Smooth muscle cell (in vitro differentiated cells): ENCODE measurements at regions not wholly inside any gene's neighbourhood (a gene's known extent, or its start where the extent isn't known, plus 50 kb on each side); places are given as distances from the start of the nearest gene placed in this dataset.

Experiments used
- DNase-seq: peaks from one replicate; lab custom pipeline; 2025; ENCODE audit not compliant: unreplicated experiment; lab: John Stamatoyannopoulos, UW
- H2AFZ ChIP-seq: fragments of 200-600 bp; sonication (generic); 2 replicates; pipeline ENCODE4 v1.6.0; 2016; ENCODE audit warnings: antibody characterized with exemption, low read depth, mild to moderate bottlenecking
- H3F3A ChIP-seq: fragments of 200-600 bp; sonication (generic); 2 replicates; pipeline ENCODE4 v1.6.0; 2017; ENCODE audit warnings: antibody characterized with exemption, low read depth
- H3K27ac ChIP-seq: fragments of 200-600 bp; sonication (generic); 2 replicates; pipeline ENCODE4 v1.5.1; 2016; ENCODE audit warnings: low read depth, mild to moderate bottlenecking
- H3K27me3 ChIP-seq: fragments of 200-600 bp; sonication (generic); 2 replicates; pipeline ENCODE4 v1.6.1; 2016; ENCODE audit warnings: low read depth, mild to moderate bottlenecking
- H3K36me3 ChIP-seq: fragments of 200-600 bp; sonication (generic); 2 replicates; pipeline ENCODE4 v1.5.1; 2016; ENCODE audit warnings: low read depth
- H3K4me1 ChIP-seq: fragments of 200-600 bp; sonication (generic); 2 replicates; pipeline ENCODE4 v1.5.1; 2016; ENCODE audit warnings: low read depth
- H3K4me2 ChIP-seq: fragments of 200-600 bp; sonication (generic); 2 replicates; pipeline ENCODE4 v1.6.0; 2016; ENCODE audit warnings: mild to moderate bottlenecking
- H3K4me3 ChIP-seq: fragments of 200-600 bp; sonication (generic); 2 replicates; pipeline ENCODE4 v1.5.1; 2016; ENCODE audit warnings: mild to moderate bottlenecking
- H3K79me2 ChIP-seq: fragments of 200-600 bp; sonication (generic); 2 replicates; pipeline ENCODE4 v1.6.0; 2016; ENCODE audit warnings: low read depth, mild to moderate bottlenecking
- H3K9ac ChIP-seq: fragments of 200-600 bp; sonication (generic); 2 replicates; pipeline ENCODE4 v1.6.0; 2016; ENCODE audit warnings: low read depth
- H3K9me3 ChIP-seq: fragments of 200-600 bp; sonication (generic); replicated peaks from 2 replicates; pipeline ENCODE4 v1.5.1; 2016; ENCODE audit warnings: low read depth
- H4K20me1 ChIP-seq: fragments of 200-600 bp; sonication (generic); 2 replicates; pipeline ENCODE4 v1.6.0; 2016; ENCODE audit warnings: low read depth
- CTCF ChIP-seq: fragments of 200-600 bp; sonication (generic); IDR thresholded peaks from 2 replicates; pipeline ENCODE4 v1.5.1; 2017; ENCODE audit warnings: borderline replicate concordance, mild to moderate bottlenecking, antibody characterized with exemption; ENCODE audit not compliant: insufficient read depth, poor library complexity, severe bottlenecking
- WGBS: methylation state at CpG from one replicate; pipeline ENCODE4 v1.1.7; 2016; ENCODE audit warnings: low lambda C conversion rate; 5-methylcytosine and 5-hydroxymethylcytosine counted together

- Histone ChIP-seq H3K9ac (no peak overlapping the region), H2AFZ (no peak overlapping the region), H3K27ac (peak overlapping the region; percentile 29), H3K9me3 (no peaks in the 10 kb centered on the region), H3K79me2 (no peaks in the 10 kb centered on the region), H3F3A (peaks cover 4% of the 10 kb centered on the region), H3K36me3 (no peaks in the 10 kb centered on the region), H3K4me2 (peak overlapping the region; percentile 39), H3K4me3 (no peak overlapping the region), H3K27me3 (no peaks in the 10 kb centered on the region), H3K4me1 (peaks cover 3% of the 10 kb centered on the region), H4K20me1 (no peaks in the 10 kb centered on the region)
- WGBS: 0% methylated on average over 1 of the region's 1 CpG
- no peak for TF ChIP-seq CTCF
- DNase-seq: no peak
These were observed 277.3 kb upstream of the TRPC5 start for GRCh38 chrX:112359906-112360305.

- Histone ChIP-seq H2AFZ (no peak overlapping the region), H3K9me3 (no peaks in the 10 kb centered on the region), H3K4me3 (no peak overlapping the region), H3K4me1 (peaks cover 3% of the 10 kb centered on the region), H3K27ac (no peak overlapping the region), H3F3A (peaks cover 4% of the 10 kb centered on the region), H4K20me1 (no peaks in the 10 kb centered on the region), H3K4me2 (no peak overlapping the region), H3K9ac (no peak overlapping the region), H3K36me3 (no peaks in the 10 kb centered on the region), H3K27me3 (no peaks in the 10 kb centered on the region), H3K79me2 (no peaks in the 10 kb centered on the region)
- no peak for TF ChIP-seq CTCF
- no peak for DNase-seq
- 84% methylated on average over 2 of the region's 2 CpGs for WGBS
These were observed 273.4 kb upstream of the TRPC5 start for GRCh38 chrX:112355931-112356330.

GRCh38 chrX:112341598-112341997 lies 259.0 kb upstream of the TRPC5 start:
- no peak overlapping the region for H3K4me2 ChIP-seq
- H4K20me1 ChIP-seq: no peaks in the 10 kb centered on the region
- H3K9ac ChIP-seq: no peak overlapping the region
- H3K9me3 ChIP-seq: no peaks in the 10 kb centered on the region
- H3K27me3 ChIP-seq: no peaks in the 10 kb centered on the region
- H3K4me1 ChIP-seq: no peaks in the 10 kb centered on the region
- no peaks in the 10 kb centered on the region for H3K79me2 ChIP-seq
- no peak for DNase-seq
- H3K36me3 ChIP-seq: no peaks in the 10 kb centered on the region
- H2AFZ ChIP-seq: no peak overlapping the region
- no peak overlapping the region for H3K4me3 ChIP-seq
- no peak for TF ChIP-seq CTCF
- H3K27ac ChIP-seq: no peak overlapping the region
- 83% methylated on average over 2 of the region's 2 CpGs for WGBS
- no peaks in the 10 kb centered on the region for H3F3A ChIP-seq

GRCh38 chrX:112313201-112313600 lies 230.6 kb upstream of the TRPC5 start:
- no peaks in the 10 kb centered on the region for H3K79me2 ChIP-seq
- 55% methylated on average over 1 of the region's 1 CpG for WGBS
- no peaks in the 10 kb centered on the region for H3F3A ChIP-seq
- H3K9me3 ChIP-seq: no peaks in the 10 kb centered on the region
- H3K4me3 ChIP-seq: no peak overlapping the region
- no peak for DNase-seq
- no peak overlapping the region for H3K4me2 ChIP-seq
- no peak overlapping the region for H3K9ac ChIP-seq
- H3K27ac ChIP-seq: no peak overlapping the region
- no peak for TF ChIP-seq CTCF
- H3K4me1 ChIP-seq: peaks cover 6% of the 10 kb centered on the region
- H2AFZ ChIP-seq: no peak overlapping the region
- no peaks in the 10 kb centered on the region for H4K20me1 ChIP-seq
- H3K36me3 ChIP-seq: no peaks in the 10 kb centered on the region
- H3K27me3 ChIP-seq: no peaks in the 10 kb centered on the region
